ENCODE measurements at regions not wholly inside any gene's neighbourhood (a gene's known extent, or its start where the extent isn't known, plus 50 kb on each side); places are given as distances from the start of the nearest gene placed in this dataset.

- H3K27me3 ChIP-seq (replicated peaks; ENCODE audit: insufficient read depth) = no peaks in the 10 kb centered on the region
- H3K9me3 ChIP-seq = no peaks in the 10 kb centered on the region
- no peaks in the 10 kb centered on the region for H3K36me3 ChIP-seq
- DNase-seq (ENCODE audit: low spot score) (no peak), ATAC-seq (ENCODE audit: insufficient number of reproducible peaks, low FRiP score, low read depth) (no peak)
- H3K4me3 ChIP-seq = no peak overlapping the region
- no peak overlapping the region for H3K27ac ChIP-seq
- no peak for TF ChIP-seq CTCF (IDR thresholded peaks at IDR 0.05)
- H3K4me1 ChIP-seq (ENCODE audit: control insufficient read depth in 1 of 2, low read depth in 2 of 2) = no peaks in the 10 kb centered on the region
These were observed 83.5 kb upstream of the PPARGC1A start for GRCh38 chr4:23973308-23973855.

DNA sequence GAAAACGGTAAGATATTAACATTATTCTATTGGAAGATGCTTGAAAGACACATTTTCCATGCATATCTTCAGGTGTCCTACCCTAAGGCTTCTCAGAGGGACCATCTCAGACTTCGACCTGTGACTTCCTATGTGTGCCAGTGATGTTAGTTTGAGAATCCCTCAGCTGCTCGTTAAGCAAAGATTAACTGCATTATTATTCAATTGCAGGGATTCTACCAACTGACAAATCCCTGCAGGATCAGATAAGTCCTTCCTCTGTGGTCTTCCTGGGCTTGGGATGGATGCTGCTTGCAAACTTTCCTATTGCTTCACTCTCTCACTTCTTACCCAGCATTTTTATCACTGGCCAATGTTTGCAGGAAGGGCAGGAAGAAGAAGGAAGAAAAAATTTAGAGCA is 83.0 kb upstream of the PPARGC1A start:
- Histone ChIP-seq H3K27ac (no peak overlapping the region), H3K36me3 (no peaks in the 10 kb centered on the region), H3K27me3 (replicated peaks; ENCODE audit: insufficient read depth) (no peaks in the 10 kb centered on the region), H3K4me1 (ENCODE audit: control insufficient read depth in 1 of 2, low read depth in 2 of 2) (no peaks in the 10 kb centered on the region), H3K9me3 (no peaks in the 10 kb centered on the region), H3K4me3 (no peak overlapping the region)
- ATAC-seq (ENCODE audit: insufficient number of reproducible peaks, low FRiP score, low read depth) (no peak), DNase-seq (ENCODE audit: low spot score) (no peak)
- no peak for TF ChIP-seq CTCF (IDR thresholded peaks at IDR 0.05)

DNA sequence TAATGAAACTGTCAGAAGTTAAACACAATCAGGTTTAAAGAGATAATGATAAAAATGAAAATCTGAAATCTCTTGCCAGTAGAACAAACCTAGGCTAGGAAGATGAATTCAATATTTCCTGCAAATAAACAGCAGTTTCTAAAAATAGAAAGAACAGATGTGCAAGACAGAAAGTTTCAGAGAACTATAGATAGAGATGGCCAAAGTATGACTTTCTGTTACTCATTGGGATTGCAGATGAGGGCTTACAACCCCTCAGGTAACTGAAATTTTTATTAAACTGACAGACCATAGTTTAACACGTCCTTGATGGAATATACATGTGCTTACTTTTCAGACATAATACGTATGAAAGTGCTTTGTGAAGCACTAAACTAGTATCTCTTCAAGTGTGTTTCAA is 82.3 kb upstream of the PPARGC1A start:
- no peaks in the 10 kb centered on the region for H3K36me3 ChIP-seq
- DNase-seq (ENCODE audit: low spot score) (no peak), ATAC-seq (ENCODE audit: insufficient number of reproducible peaks, low FRiP score, low read depth) (no peak)
- no peak overlapping the region for H3K4me3 ChIP-seq
- no peaks in the 10 kb centered on the region for H3K4me1 ChIP-seq (ENCODE audit: control insufficient read depth in 1 of 2, low read depth in 2 of 2)
- no peak overlapping the region for H3K27ac ChIP-seq
- no peak for TF ChIP-seq CTCF (IDR thresholded peaks at IDR 0.05)
- H3K9me3 ChIP-seq = no peaks in the 10 kb centered on the region
- H3K27me3 ChIP-seq (replicated peaks; ENCODE audit: insufficient read depth) = no peaks in the 10 kb centered on the region

DNA sequence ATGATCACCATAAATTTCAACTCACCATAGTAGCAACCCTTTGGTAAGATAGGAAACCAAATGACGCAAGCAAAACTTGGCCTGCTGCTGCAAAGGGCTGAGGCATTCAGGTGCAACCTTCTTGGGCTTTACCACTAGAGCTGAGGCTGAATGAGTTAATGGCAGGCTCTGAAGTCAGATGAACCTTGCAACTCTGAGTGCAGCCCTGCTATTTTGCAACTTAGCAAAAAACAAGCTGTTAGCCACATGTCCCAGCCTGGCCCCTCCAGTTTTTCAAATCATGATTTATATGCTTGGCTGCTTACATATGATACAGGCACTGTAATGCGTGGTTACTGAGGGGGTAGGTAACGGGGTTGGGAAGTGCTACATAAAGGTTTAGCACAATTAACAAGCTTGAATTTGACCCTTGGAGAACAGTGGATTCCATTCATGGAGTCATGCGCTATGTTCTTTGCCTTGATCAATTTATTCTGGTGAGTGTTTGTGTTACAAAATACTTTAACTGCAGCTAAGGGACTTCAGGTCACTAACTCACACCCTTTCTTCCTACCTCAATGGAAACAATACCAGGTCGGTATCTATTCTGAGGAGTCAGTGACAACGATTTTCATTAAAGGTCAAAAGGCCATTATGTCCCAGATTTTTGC is 80.5 kb upstream of the PPARGC1A start:
- ATAC-seq (ENCODE audit: insufficient number of reproducible peaks, low FRiP score, low read depth) (no peak), DNase-seq (ENCODE audit: low spot score) (no peak)
- TF ChIP-seq CTCF (IDR thresholded peaks at IDR 0.05) = no peak
- no peak overlapping the region for H3K4me3 ChIP-seq
- no peak overlapping the region for H3K27ac ChIP-seq
- no peaks in the 10 kb centered on the region for H3K4me1 ChIP-seq (ENCODE audit: control insufficient read depth in 1 of 2, low read depth in 2 of 2)
- H3K36me3 ChIP-seq = no peaks in the 10 kb centered on the region
- no peaks in the 10 kb centered on the region for H3K27me3 ChIP-seq (replicated peaks; ENCODE audit: insufficient read depth)
- no peaks in the 10 kb centered on the region for H3K9me3 ChIP-seq

DNA sequence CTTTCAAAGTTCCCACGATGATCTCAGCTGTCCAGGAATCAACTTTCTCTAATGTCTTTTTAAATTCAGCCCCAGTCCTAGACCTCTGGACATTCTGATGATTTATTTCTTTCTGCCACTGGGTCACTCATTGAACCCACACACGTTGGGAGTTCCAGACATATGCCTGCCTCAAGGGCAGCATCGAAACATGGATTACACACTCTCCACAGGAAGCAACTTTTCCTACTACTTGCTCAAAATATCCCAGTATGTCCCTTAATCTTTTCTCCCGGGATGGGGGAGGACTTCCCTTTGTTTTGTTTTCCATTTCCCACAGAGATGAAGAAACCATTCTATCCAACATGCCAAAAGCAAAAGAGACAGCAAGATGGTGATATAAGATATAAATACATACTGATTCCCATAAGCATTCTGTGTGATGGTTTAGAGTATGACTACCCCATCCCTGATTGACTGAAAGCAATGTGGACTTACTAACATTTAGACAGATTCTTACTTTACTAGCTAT is 79.8 kb upstream of the PPARGC1A start:
- no peak overlapping the region for H3K27ac ChIP-seq
- no peak for DNase-seq (ENCODE audit: low spot score)

More for the DNA sequence above, 79.8 kb upstream of the PPARGC1A start:
- no peak for ATAC-seq (ENCODE audit: insufficient number of reproducible peaks, low FRiP score, low read depth)
- no peak for TF ChIP-seq CTCF (IDR thresholded peaks at IDR 0.05)
- no peaks in the 10 kb centered on the region for H3K27me3 ChIP-seq (replicated peaks; ENCODE audit: insufficient read depth)
- no peaks in the 10 kb centered on the region for H3K9me3 ChIP-seq
- H3K36me3 ChIP-seq = no peaks in the 10 kb centered on the region
- no peaks in the 10 kb centered on the region for H3K4me1 ChIP-seq (ENCODE audit: control insufficient read depth in 1 of 2, low read depth in 2 of 2)
- no peak overlapping the region for H3K4me3 ChIP-seq

Measured in thoracic aorta (tissue), 2 donors.